Panc1 (cell line): ENCODE measurements at regions not wholly inside any gene's neighbourhood (a gene's known extent, or its start where the extent isn't known, plus 50 kb on each side); places are given as distances from the start of the nearest gene placed in this dataset.

ENCODE experiments used
- ATAC-seq: fragments of 200-7000 bp; cut with Tn5 transposase; 2 replicates; pipeline ENCODE4 v1.9.1; 2020; ENCODE audit warnings: mild to moderate bottlenecking, moderate library complexity
- BruUV-seq: library from RNA; stranded (reverse); fragments of 400-500 nt; replicated peaks from 2 replicates; lab custom pipeline; 2021; lab: Mats Ljungman, UMichigan
- CTCF ChIA-PET: fragments of 300-600 bp; sonication (Branson Sonifier 250); formaldehyde crosslinking; loops from one replicate; lab custom pipeline; 2022; ENCODE audit warnings: antibody characterized with exemption; lab: Charles Lee
- POLR2A ChIA-PET: fragments of 300-600 bp; sonication (Branson Sonifier 250); formaldehyde crosslinking; loops from one replicate; lab custom pipeline; 2022; ENCODE audit warnings: antibody characterized with exemption; lab: Charles Lee
- DNase-seq: peaks from one replicate; pipeline ENCODE4 v3.0.0-alpha.2; 2010; ENCODE audit warnings: low read depth, low spot score
- H3K27ac ChIP-seq: 2 replicates; pipeline ENCODE4 v1.5.1; 2011; ENCODE audit warnings: mild to moderate bottlenecking, low read length, inconsistent platforms
- H3K27me3 ChIP-seq: fragments of 200-500 bp; sonication (Bioruptor generic); 2 replicates; pipeline ENCODE4 v1.6.0; 2014; ENCODE audit warnings: low read length, inconsistent platforms; ENCODE audit not compliant: control insufficient read depth, insufficient read depth
- H3K36me3 ChIP-seq: fragments of 200-500 bp; sonication (Bioruptor generic); 2 replicates; pipeline ENCODE4 v1.5.1; 2014; ENCODE audit warnings: inconsistent platforms, mild to moderate bottlenecking, low read length, moderate library complexity; ENCODE audit not compliant: control insufficient read depth, insufficient read depth
- H3K4me1 ChIP-seq: 2 replicates; pipeline ENCODE4 v1.5.1; 2011; ENCODE audit warnings: inconsistent platforms, mild to moderate bottlenecking, low read length, moderate library complexity; ENCODE audit not compliant: control insufficient read depth, insufficient read depth
- H3K4me3 ChIP-seq, 2 experiments: 2 replicates each; pipeline ENCODE4 v1.5.1; 2011 to 2012; ENCODE audit warnings: low read depth in 2 of 2, low read length in 2 of 2, mild to moderate bottlenecking in 2 of 2, inconsistent platforms in 1 of 2, moderate library complexity in 1 of 2
- H3K9me3 ChIP-seq: fragments of 200-500 bp; sonication (Bioruptor generic); 2 replicates; pipeline ENCODE4 v1.5.1; 2014; ENCODE audit warnings: low read depth, mild to moderate bottlenecking, inconsistent platforms, low read length, moderate library complexity; ENCODE audit not compliant: control insufficient read depth, insufficient read depth
- POLR2AphosphoS5 ChIP-seq: IDR thresholded peaks from 2 replicates; pipeline ENCODE4 v1.6.1; 2012; ENCODE audit warnings: mild to moderate bottlenecking, low read depth, low read length, moderate library complexity
- SIN3A ChIP-seq: IDR thresholded peaks from 2 replicates; pipeline ENCODE4 v1.6.1; 2012; ENCODE audit warnings: low read depth, mild to moderate bottlenecking, low read length, moderate library complexity, borderline replicate concordance; ENCODE audit not compliant: insufficient read depth
- TCF7L2 ChIP-seq: IDR thresholded peaks from 2 replicates; pipeline ENCODE4 v1.6.1; 2011; ENCODE audit warnings: mild to moderate bottlenecking, low read depth, low read length, inconsistent platforms
- in situ Hi-C: cut with HindIII; loops from 2 replicates; pipeline ENCODE4 v1.10.0; 2016; ENCODE audit warnings: low sequenced_read_pairs, low pct_unique_long_range_greater_than_20kb
- intact Hi-C: fragments of 100-400 bp; cut with micrococcal nuclease; formaldehyde crosslinking; loops from one replicate; pipeline ENCODE4 v1.10.0; 2022; ENCODE audit not compliant: unreplicated experiment
- TF ChIP-seq, protein P1 (sequence below), 2 experiments: IDR thresholded peaks; 2 replicates each; pipeline ENCODE4 v1.6.1; 2011 to 2012; ENCODE audit warnings: low read depth in 2 of 2, control low read depth in 1 of 2, low read length in 1 of 2, mild to moderate bottlenecking in 1 of 2, moderate library complexity in 1 of 2; ENCODE audit not compliant: insufficient read depth in 1 of 2
- TF ChIP-seq, protein P2 (sequence below): fragments of 450-650 bp; IDR thresholded peaks from 2 replicates; pipeline ENCODE4 v1.5.1; 2017; ENCODE audit warnings: mild to moderate bottlenecking

DNA sequence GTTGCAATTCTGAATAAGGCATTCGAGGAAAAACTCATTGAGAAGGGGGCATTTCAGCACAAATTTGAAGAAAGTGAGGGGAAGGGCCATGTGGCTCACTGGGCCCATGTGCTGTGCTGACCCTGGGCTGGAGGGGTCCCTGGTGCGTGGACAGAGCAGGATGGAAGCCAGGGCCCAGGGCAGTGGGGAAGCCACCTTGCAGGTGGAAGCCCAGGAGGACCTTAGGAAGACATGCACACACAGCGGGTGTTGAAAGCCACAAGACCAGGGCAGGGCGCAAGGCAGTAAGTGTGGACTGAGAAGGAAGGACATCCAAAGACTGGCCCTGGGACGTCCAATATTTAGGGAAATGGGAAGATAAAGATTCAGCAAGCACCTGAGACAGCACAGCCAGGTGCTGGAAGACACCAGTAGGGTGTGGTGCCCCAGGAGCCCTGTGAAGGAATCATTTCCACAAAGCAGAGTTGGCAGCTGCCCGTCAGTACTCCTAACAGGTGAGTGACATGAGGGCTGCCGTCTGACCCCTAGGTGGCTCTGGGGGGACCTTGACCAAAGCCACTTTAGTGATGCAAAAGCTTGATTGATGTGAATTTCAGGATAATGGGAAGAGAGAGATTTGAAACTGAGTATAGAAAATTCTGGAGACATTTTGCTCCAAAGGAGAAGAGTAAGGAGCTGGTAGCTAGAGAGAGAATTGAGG lies 254.4 kb upstream of the EXOC2 start:
- in situ Hi-C loops (no loop called here), intact Hi-C loops (no loop called here)
- DNase-seq (no peak), ATAC-seq (no peak)
- Histone ChIP-seq H3K4me3 (no peak overlapping the region), H3K27ac (no peak overlapping the region), H3K4me1 (no peaks in the 10 kb centered on the region), H3K9me3 (no peaks in the 10 kb centered on the region), H3K36me3 (no peaks in the 10 kb centered on the region), H3K27me3 (peaks cover 2% of the 10 kb centered on the region; the same call in 1 of the 2 replicates)
- CTCF ChIA-PET, result no interaction called here
- no TSS peak for BruUV-seq
- TF ChIP-seq TCF7L2 (no peak), POLR2AphosphoS5 (no peak), SIN3A (no peak)
- TF ChIP-seq, protein P1, sequence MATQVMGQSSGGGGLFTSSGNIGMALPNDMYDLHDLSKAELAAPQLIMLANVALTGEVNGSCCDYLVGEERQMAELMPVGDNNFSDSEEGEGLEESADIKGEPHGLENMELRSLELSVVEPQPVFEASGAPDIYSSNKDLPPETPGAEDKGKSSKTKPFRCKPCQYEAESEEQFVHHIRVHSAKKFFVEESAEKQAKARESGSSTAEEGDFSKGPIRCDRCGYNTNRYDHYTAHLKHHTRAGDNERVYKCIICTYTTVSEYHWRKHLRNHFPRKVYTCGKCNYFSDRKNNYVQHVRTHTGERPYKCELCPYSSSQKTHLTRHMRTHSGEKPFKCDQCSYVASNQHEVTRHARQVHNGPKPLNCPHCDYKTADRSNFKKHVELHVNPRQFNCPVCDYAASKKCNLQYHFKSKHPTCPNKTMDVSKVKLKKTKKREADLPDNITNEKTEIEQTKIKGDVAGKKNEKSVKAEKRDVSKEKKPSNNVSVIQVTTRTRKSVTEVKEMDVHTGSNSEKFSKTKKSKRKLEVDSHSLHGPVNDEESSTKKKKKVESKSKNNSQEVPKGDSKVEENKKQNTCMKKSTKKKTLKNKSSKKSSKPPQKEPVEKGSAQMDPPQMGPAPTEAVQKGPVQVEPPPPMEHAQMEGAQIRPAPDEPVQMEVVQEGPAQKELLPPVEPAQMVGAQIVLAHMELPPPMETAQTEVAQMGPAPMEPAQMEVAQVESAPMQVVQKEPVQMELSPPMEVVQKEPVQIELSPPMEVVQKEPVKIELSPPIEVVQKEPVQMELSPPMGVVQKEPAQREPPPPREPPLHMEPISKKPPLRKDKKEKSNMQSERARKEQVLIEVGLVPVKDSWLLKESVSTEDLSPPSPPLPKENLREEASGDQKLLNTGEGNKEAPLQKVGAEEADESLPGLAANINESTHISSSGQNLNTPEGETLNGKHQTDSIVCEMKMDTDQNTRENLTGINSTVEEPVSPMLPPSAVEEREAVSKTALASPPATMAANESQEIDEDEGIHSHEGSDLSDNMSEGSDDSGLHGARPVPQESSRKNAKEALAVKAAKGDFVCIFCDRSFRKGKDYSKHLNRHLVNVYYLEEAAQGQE (IDR thresholded peaks at IDR 0.05; ENCODE audit: insufficient read depth in 1 of 2, low read depth in 2 of 2, low read length in 1 of 2), result no peak
- TF ChIP-seq, protein P2, sequence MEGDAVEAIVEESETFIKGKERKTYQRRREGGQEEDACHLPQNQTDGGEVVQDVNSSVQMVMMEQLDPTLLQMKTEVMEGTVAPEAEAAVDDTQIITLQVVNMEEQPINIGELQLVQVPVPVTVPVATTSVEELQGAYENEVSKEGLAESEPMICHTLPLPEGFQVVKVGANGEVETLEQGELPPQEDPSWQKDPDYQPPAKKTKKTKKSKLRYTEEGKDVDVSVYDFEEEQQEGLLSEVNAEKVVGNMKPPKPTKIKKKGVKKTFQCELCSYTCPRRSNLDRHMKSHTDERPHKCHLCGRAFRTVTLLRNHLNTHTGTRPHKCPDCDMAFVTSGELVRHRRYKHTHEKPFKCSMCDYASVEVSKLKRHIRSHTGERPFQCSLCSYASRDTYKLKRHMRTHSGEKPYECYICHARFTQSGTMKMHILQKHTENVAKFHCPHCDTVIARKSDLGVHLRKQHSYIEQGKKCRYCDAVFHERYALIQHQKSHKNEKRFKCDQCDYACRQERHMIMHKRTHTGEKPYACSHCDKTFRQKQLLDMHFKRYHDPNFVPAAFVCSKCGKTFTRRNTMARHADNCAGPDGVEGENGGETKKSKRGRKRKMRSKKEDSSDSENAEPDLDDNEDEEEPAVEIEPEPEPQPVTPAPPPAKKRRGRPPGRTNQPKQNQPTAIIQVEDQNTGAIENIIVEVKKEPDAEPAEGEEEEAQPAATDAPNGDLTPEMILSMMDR, result no peak
- POLR2A ChIA-PET, result no interaction called here

DNA sequence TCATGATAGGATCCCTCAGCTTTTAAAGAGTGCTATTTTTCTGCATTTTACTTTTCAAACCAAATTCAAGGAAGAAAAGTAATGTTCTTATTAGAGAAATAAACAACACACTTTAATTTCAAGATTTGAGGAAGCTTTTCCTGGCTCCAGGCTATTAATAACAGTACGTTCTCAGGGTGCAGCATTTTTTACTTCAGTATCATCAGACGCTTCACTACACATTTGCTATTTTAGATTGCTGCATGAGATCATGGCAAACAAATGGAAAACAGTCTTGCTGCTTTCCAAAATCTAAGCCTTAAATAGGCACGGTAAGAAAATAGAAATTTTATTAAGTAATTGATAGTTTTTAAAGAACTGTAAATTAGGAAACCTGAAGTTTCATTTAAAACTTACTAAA lies 253.6 kb upstream of the EXOC2 start:
- H3K9me3 ChIP-seq, result no peaks in the 10 kb centered on the region
- no peak overlapping the region for H3K27ac ChIP-seq
- no peak for DNase-seq
- intact Hi-C loops, result no loop called here
- no peaks in the 10 kb centered on the region for H3K27me3 ChIP-seq
- H3K4me1 ChIP-seq, result no peaks in the 10 kb centered on the region
- H3K36me3 ChIP-seq, result no peaks in the 10 kb centered on the region
- ChIA-PET CTCF (no interaction called here), POLR2A (no interaction called here)
- TF ChIP-seq POLR2AphosphoS5 (no peak), TCF7L2 (no peak), SIN3A (no peak)
- TF ChIP-seq, protein P1 (IDR thresholded peaks at IDR 0.05; ENCODE audit: insufficient read depth in 1 of 2, low read depth in 2 of 2, low read length in 1 of 2), result no peak
- TF ChIP-seq, protein P2, result no peak
- no peak overlapping the region for H3K4me3 ChIP-seq
- no TSS peak for BruUV-seq
- in situ Hi-C loops, result no loop called here
- ATAC-seq, result no peak
